Vagina (tissue), 2 donors: ENCODE measurements at regions not wholly inside any gene's neighbourhood (a gene's known extent, or its start where the extent isn't known, plus 50 kb on each side); places are given as distances from the start of the nearest gene placed in this dataset.

Experiments
- CTCF ChIP-seq, 3 experiments: fragments of 450-650 bp in 2 of 3; fragments of 200-600 bp in 1 of 3; sonication (generic) in 1 of 3; IDR thresholded peaks; one replicate each; pipeline ENCODE4 v1.5.1; 2017 to 2019; ENCODE audit warnings: antibody characterized with exemption in 3 of 3, mild to moderate bottlenecking in 2 of 3, moderate library complexity in 2 of 3
- POLR2A ChIP-seq, 2 donors: fragments of 450-650 bp; IDR thresholded peaks; one replicate each; pipeline ENCODE4 v1.6.1; 2017; ENCODE audit warnings: antibody characterized with exemption in 2 of 2, mild to moderate bottlenecking in 2 of 2, moderate library complexity in 2 of 2

- no peak for TF ChIP-seq CTCF (IDR thresholded peaks at IDR 0.05)
- no peak for TF ChIP-seq POLR2A (IDR thresholded peaks at IDR 0.05)
Observed at GRCh38 chr1:173417563-173417962, 59.6 kb upstream of the PRDX6 start.
